ENCODE measurements at regions not wholly inside any gene's neighbourhood (a gene's known extent, or its start where the extent isn't known, plus 50 kb on each side); places are given as distances from the start of the nearest gene placed in this dataset.

DNA sequence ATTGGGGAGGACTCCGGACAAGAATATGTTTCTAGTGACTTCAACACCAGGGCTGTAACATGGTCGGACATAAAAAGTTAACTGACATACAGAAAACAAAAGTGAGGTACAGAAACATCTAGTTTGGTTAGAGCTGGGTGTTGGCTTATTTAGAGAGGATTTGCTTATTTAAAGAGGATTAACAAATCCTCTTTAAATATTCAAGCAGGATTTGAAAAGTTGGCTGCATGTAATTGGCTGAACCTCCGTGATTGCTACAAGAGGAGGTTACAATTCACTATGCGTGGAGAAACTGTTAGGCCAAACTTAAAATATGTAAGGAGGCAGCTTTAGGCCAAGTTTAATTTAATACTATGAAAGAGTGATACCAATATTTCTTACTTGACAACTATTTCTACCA lies 2707.4 kb downstream of the ARAP2 start:
- no peak for ATAC-seq (ENCODE audit: poor library complexity)
- H3K9me3 Mint-ChIP-seq: peaks cover 7% of the 10 kb centered on the region
- Histone ChIP-seq H3K27ac (ENCODE audit: low read depth in 1 of 2, low read length in 2 of 2) (no peak overlapping the region), H3K36me3 (ENCODE audit: insufficient read depth, low read length) (no peaks in the 10 kb centered on the region), H3K4me3 (ENCODE audit: low read length) (no peak overlapping the region), H3K9me3 (ENCODE audit: control insufficient read depth in 1 of 2, insufficient read depth in 1 of 2, low read length in 2 of 2) (no peaks in the 10 kb centered on the region), H3K27me3 (ENCODE audit: control insufficient read depth in 1 of 2, insufficient read depth in 2 of 2, low read length in 2 of 2) (no peaks in the 10 kb centered on the region), H3K4me1 (ENCODE audit: insufficient read depth, low read length) (no peaks in the 10 kb centered on the region)
- POLR2A ChIA-PET: no interaction called here
- DNase-seq: no peak
- no peaks in the 10 kb centered on the region for H3K36me3 Mint-ChIP-seq (ENCODE audit: low read depth)
- H3K4me3 Mint-ChIP-seq: no peak overlapping the region
- intact Hi-C loops (cut with DNase I, micrococcal nuclease): no loop called here
- H3K27ac Mint-ChIP-seq: no peak overlapping the region
- CTCF ChIA-PET: interaction anchor here (0.9 kb wide), 1 partner anchor 9 kb away, joined by 3 read pairs; no protein-coding TSS in a partner anchor
- no peaks in the 10 kb centered on the region for H3K4me1 Mint-ChIP-seq (ENCODE audit: low read depth)
- TF ChIP-seq, protein P1, sequence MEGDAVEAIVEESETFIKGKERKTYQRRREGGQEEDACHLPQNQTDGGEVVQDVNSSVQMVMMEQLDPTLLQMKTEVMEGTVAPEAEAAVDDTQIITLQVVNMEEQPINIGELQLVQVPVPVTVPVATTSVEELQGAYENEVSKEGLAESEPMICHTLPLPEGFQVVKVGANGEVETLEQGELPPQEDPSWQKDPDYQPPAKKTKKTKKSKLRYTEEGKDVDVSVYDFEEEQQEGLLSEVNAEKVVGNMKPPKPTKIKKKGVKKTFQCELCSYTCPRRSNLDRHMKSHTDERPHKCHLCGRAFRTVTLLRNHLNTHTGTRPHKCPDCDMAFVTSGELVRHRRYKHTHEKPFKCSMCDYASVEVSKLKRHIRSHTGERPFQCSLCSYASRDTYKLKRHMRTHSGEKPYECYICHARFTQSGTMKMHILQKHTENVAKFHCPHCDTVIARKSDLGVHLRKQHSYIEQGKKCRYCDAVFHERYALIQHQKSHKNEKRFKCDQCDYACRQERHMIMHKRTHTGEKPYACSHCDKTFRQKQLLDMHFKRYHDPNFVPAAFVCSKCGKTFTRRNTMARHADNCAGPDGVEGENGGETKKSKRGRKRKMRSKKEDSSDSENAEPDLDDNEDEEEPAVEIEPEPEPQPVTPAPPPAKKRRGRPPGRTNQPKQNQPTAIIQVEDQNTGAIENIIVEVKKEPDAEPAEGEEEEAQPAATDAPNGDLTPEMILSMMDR (IDR thresholded peaks at IDR 0.05): no peak
- H3K27me3 Mint-ChIP-seq: no peaks in the 10 kb centered on the region

DNA sequence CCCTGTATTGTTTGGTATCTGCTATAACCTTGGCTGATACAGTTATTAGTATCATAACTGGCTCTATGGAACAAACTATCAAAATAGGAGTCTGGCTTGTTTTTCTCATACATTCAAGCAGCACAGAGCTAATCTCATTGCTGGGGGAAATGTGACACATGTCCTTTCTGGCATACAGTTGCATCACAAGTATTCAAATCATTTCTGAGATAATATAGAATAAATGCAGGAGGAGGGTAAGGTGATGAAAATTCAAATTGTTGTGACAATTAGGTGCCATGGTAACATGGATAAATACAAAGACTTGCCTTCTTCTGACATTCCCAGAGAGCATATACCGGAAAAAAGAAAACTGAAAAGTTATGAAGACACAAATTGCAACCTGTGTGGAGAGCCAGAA lies 2706.8 kb downstream of the ARAP2 start:
- ChIA-PET CTCF (interaction anchor here (0.9 kb wide), 1 partner anchor 8 kb away, joined by 3 read pairs; no protein-coding TSS in a partner anchor), POLR2A (no interaction called here)
- Histone ChIP-seq H3K4me3 (ENCODE audit: low read length) (no peak overlapping the region), H3K36me3 (ENCODE audit: insufficient read depth, low read length) (no peaks in the 10 kb centered on the region), H3K27ac (ENCODE audit: low read depth in 1 of 2, low read length in 2 of 2) (no peak overlapping the region), H3K27me3 (ENCODE audit: control insufficient read depth in 1 of 2, insufficient read depth in 2 of 2, low read length in 2 of 2) (no peaks in the 10 kb centered on the region), H3K4me1 (ENCODE audit: insufficient read depth, low read length) (no peaks in the 10 kb centered on the region), H3K9me3 (ENCODE audit: control insufficient read depth in 1 of 2, insufficient read depth in 1 of 2, low read length in 2 of 2) (no peaks in the 10 kb centered on the region)
- no peak for ATAC-seq (ENCODE audit: poor library complexity)
- Mint-ChIP-seq H3K4me3 (no peak overlapping the region), H3K4me1 (ENCODE audit: low read depth) (no peaks in the 10 kb centered on the region), H3K9me3 (peaks cover 5% of the 10 kb centered on the region), H3K27ac (no peak overlapping the region), H3K36me3 (ENCODE audit: low read depth) (no peaks in the 10 kb centered on the region), H3K27me3 (no peaks in the 10 kb centered on the region)
- TF ChIP-seq, protein P1 (IDR thresholded peaks at IDR 0.05): no peak
- intact Hi-C loops (cut with DNase I, micrococcal nuclease): no loop called here
- no peak for DNase-seq

GRCh38 chr4:33543941-33544450 lies 2700.3 kb downstream of the ARAP2 start:
- no peak overlapping the region for H3K27ac Mint-ChIP-seq
- no peak for ATAC-seq (ENCODE audit: poor library complexity)
- H3K4me1 Mint-ChIP-seq (ENCODE audit: low read depth): no peaks in the 10 kb centered on the region
- TF ChIP-seq, protein P1 (IDR thresholded peaks at IDR 0.05): no peak
- ChIA-PET CTCF (no interaction called here), POLR2A (no interaction called here)
- peaks cover 16% of the 10 kb centered on the region for H3K9me3 Mint-ChIP-seq
- no peaks in the 10 kb centered on the region for H3K27me3 ChIP-seq (ENCODE audit: control insufficient read depth in 1 of 2, insufficient read depth in 2 of 2, low read length in 2 of 2)
- H3K27ac ChIP-seq (ENCODE audit: low read depth in 1 of 2, low read length in 2 of 2): no peak overlapping the region
- no peaks in the 10 kb centered on the region for H3K36me3 ChIP-seq (ENCODE audit: insufficient read depth, low read length)
- no peak for DNase-seq
- H3K36me3 Mint-ChIP-seq (ENCODE audit: low read depth): no peaks in the 10 kb centered on the region
- no peak overlapping the region for H3K4me3 ChIP-seq (ENCODE audit: low read length)
- no peaks in the 10 kb centered on the region for H3K9me3 ChIP-seq (ENCODE audit: control insufficient read depth in 1 of 2, insufficient read depth in 1 of 2, low read length in 2 of 2)
- no peak overlapping the region for H3K4me3 Mint-ChIP-seq
- intact Hi-C loops (cut with DNase I, micrococcal nuclease): no loop called here
- H3K27me3 Mint-ChIP-seq: no peaks in the 10 kb centered on the region
- H3K4me1 ChIP-seq (ENCODE audit: insufficient read depth, low read length): no peaks in the 10 kb centered on the region
